ENCODE measurements at regions not wholly inside any gene's neighbourhood (a gene's known extent, or its start where the extent isn't known, plus 50 kb on each side); places are given as distances from the start of the nearest gene placed in this dataset. TPM values are rescaled to one million over a fixed set of nuclear protein-coding genes. Genes with fewer than 3 reads are reported as not detected.

DNA sequence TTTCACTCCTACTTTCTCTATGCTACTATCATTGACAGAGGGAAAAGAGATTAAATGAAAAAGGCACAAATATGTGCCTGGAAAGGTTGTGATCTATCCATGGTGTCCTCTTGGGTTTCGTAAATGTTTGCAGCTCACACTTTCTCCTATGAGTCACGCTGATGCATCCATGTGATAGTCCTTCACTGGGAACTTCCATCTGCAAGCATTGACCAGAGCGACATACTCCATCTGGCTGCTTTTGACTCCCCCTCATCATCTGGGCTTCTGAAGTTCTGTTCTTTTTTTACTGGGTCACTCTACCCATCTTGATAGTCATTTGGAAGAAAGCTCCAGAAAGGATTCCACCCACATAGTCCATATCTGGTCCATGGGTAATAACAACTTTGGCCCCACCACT lies 84.7 kb upstream of the NDST3 start:
- DNase-seq = no peak

DNA sequence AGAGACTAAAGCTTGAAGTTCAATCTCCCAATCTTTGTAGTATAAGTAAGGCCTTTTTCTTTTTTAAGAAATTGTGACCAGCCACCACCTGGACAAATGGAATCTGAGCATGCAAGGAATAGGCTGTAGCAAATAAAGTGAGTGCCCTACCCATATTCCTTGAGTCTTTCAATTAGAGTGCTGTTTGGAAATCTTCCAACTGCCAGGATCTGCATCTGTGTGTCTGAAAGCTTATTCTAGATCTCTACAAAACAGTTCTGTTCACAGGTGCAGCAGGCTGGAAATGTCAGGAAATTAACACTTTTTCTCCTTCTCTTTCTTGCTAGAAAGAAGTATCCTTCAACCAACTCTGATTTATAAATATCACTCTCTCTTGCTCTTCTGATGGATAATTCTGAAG lies 76.7 kb upstream of the NDST3 start:
- DNase-seq = no peak

GRCh38 chr4:117965622-117966021 lies 68.7 kb upstream of the NDST3 start:
- DNase-seq = peak; percentile 12

DNA sequence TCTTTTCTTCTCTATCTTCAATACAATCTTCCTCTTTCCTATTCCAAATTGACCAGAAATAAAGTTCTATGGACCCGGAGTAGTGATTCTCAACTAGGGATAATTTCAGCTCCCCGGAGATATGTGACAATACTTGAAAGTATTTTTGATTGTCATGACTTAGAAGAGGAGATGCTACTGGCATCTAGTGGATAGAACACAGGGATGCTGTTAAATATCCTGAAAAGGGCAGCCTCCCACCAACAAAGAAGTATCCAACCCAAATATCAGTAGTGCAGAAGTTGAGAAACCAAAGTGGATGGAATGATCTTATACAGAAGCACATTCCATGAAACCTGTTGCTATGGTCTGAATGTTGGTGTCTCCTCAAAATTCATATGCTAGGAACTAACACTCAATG lies 65.7 kb upstream of the NDST3 start:
- no peak for DNase-seq

DNA sequence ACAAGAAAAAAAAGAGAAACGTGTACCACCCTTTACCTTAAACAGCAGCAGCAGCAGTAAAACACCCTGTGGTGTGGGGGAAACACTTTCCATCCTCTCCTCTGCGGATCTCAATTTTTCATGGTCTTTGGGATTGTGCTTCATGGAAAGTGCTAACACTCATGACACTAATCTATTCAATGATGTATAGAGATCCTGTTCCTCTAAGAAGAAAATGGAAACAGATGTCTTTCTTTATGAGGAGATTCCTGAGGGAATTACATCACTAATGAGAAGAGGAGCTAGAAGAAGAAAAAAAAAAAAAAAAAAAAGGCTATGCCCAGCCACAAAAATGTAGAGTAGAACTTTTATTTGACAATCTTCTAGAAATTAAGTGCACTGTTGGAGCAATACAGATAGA lies 62.9 kb upstream of the NDST3 start:
- DNase-seq = no peak

DNA sequence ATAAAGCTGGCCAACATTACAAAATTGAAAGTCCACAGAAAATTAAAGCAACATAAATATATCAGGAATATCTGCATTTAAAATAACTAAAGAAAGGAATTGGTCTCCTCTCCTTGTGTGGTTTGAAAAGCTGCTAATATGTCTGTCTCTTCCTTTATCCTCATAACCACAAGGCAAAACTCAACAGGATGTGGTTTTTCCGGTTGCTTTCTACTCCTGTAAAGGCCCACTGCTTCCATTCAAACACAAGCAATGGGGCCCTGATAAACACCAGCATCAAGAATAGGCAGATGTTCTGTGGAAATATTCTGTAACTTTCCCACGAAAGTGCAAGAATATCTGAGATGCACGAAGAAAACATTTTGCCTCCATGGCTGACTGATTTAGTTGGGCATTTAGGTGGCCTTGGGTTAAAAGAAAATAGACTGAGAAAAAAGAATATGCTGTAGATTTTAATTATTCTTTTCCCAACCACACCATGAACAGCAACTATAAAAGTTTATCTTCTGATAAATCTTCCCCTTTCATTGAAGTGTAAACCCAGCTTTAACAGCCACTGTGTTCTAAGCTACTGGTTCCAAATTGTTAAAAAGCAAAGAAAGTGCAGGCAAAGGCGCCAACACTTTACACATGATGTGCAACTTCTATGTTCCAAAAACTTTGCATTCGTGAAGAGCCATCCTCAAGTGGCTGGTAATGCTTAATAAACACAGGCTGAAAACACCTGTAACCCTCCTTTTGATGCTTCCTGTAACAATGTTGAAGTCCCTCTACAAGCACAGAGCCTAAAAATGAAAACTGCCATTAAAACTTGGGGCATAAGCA lies 50.5 kb upstream of the NDST3 start:
- DNase-seq = no peak

DNA sequence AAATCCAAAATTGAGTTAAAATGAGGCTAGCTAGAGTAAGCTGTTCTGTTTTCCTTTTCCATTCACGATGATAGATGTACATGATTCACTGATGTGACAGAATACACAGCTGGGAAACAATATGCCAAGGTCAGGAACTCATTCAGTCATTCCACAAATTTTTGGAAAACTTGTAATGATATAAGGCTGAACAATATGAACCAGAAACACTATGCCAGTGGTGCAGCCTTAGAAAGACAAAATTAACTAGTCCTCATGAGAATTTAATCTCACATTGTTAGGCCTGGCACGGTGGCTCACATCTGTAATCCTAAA lies 50.0 kb upstream of the NDST3 start:
- DNase-seq = no peak

Small RNAs in the stretch of these regions (small RNA-seq; reads per million reads assigned to genes)
- gene AC107399.1 (ENCODE audit: low replicate concordance) = not detected

All from tongue (tissue), 2 donors.